NCI-H2029 (cell line): ENCODE measurements at regions not wholly inside any gene's neighbourhood (a gene's known extent, or its start where the extent isn't known, plus 50 kb on each side); places are given as distances from the start of the nearest gene placed in this dataset.

ENCODE experiments used
- DNase-seq: peaks from one replicate; lab custom pipeline; 2025; lab: John Stamatoyannopoulos, UW

GRCh38 chr14:49016381-49016780 lies 569.8 kb downstream of the RPS29 start:
- no peak for DNase-seq

GRCh38 chr14:49014476-49014875 lies 571.7 kb downstream of the RPS29 start:
- DNase-seq: no peak

- DNase-seq: no peak
These were observed 577.8 kb downstream of the RPS29 start for GRCh38 chr14:49008363-49008762.

- no peak for DNase-seq
These were observed 595.0 kb downstream of the RPS29 start for GRCh38 chr14:48991141-48991540.

- DNase-seq: no peak
These were observed 602.8 kb downstream of the RPS29 start for GRCh38 chr14:48983351-48983888.

- no peak for DNase-seq
These were observed 611.2 kb downstream of the RPS29 start for GRCh38 chr14:48974994-48975393.

GRCh38 chr14:48973151-48973550 lies 613.0 kb downstream of the RPS29 start:
- no peak for DNase-seq

- no peak for DNase-seq
These were observed 615.2 kb downstream of the RPS29 start for GRCh38 chr14:48970943-48971342.

GRCh38 chr14:48967419-48967818 lies 618.8 kb downstream of the RPS29 start:
- no peak for DNase-seq

- no peak for DNase-seq
These were observed 622.9 kb downstream of the RPS29 start for GRCh38 chr14:48963231-48963790.

GRCh38 chr14:48957486-48957885 lies 628.7 kb downstream of the RPS29 start:
- no peak for DNase-seq

GRCh38 chr14:48955857-48956256 lies 630.3 kb downstream of the RPS29 start:
- no peak for DNase-seq

- no peak for DNase-seq
These were observed 631.7 kb downstream of the RPS29 start for GRCh38 chr14:48954446-48954845.

GRCh38 chr14:48944809-48945208 lies 641.4 kb downstream of the RPS29 start:
- no peak for DNase-seq

GRCh38 chr14:48943913-48944312 lies 642.3 kb downstream of the RPS29 start:
- DNase-seq: no peak

GRCh38 chr14:48937541-48938195 lies 648.5 kb downstream of the RPS29 start:
- no peak for DNase-seq

GRCh38 chr14:48936849-48937248 lies 649.3 kb downstream of the RPS29 start:
- DNase-seq: no peak

- no peak for DNase-seq
These were observed 649.8 kb downstream of the RPS29 start for GRCh38 chr14:48936362-48936761.

- DNase-seq: no peak
These were observed 661.0 kb downstream of the RPS29 start for GRCh38 chr14:48925184-48925583.

GRCh38 chr14:48914921-48915320 lies 671.3 kb downstream of the RPS29 start:
- no peak for DNase-seq

GRCh38 chr14:48914382-48914781 lies 671.8 kb downstream of the RPS29 start:
- DNase-seq: no peak

- DNase-seq: no peak
These were observed 685.6 kb downstream of the RPS29 start for GRCh38 chr14:48900565-48900964.

GRCh38 chr14:48890333-48890732 lies 695.8 kb downstream of the RPS29 start:
- DNase-seq: no peak

GRCh38 chr14:48876806-48877340 lies 709.3 kb downstream of the RPS29 start:
- DNase-seq: no peak
